ENCODE measurements at regions not wholly inside any gene's neighbourhood (a gene's known extent, or its start where the extent isn't known, plus 50 kb on each side); places are given as distances from the start of the nearest gene placed in this dataset.
"Not testable (repeated sequence)": the region's sequence is repeated elsewhere in the genome, so short reads cannot be mapped to it uniquely, and the experiment has no call there.

DNA sequence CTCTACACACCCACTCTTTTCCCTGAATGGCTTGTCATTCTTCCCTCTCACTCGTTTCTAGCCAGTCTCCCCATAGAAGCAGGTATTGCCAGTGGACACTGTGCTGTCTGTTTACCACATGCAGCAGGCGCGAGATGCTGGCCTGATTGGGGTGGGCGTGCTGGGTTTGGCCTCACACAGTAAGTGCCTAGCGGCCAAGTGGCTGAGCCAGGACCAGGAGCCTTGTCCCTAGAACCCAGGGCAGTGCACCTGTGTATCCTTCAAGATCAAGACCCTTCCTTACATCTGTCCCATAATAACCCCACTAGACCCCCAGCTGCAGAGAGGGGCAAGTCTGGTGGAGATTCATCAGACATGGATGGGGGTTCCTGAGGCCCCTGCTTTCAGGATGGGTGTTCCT is 112.8 kb upstream of the IRX4 start:
- Histone ChIP-seq H3K9me3 (peaks cover 0 to 1% (median 0%) of the 10 kb centered on the region in 3 donors), H3K27me3 (no peaks in the 10 kb centered on the region), H3K4me1 (no peaks in the 10 kb centered on the region), H3K36me3 (no peaks in the 10 kb centered on the region), H3K4me3 (no peak overlapping the region), H3K27ac (no peak overlapping the region)
- TF ChIP-seq, protein P1, sequence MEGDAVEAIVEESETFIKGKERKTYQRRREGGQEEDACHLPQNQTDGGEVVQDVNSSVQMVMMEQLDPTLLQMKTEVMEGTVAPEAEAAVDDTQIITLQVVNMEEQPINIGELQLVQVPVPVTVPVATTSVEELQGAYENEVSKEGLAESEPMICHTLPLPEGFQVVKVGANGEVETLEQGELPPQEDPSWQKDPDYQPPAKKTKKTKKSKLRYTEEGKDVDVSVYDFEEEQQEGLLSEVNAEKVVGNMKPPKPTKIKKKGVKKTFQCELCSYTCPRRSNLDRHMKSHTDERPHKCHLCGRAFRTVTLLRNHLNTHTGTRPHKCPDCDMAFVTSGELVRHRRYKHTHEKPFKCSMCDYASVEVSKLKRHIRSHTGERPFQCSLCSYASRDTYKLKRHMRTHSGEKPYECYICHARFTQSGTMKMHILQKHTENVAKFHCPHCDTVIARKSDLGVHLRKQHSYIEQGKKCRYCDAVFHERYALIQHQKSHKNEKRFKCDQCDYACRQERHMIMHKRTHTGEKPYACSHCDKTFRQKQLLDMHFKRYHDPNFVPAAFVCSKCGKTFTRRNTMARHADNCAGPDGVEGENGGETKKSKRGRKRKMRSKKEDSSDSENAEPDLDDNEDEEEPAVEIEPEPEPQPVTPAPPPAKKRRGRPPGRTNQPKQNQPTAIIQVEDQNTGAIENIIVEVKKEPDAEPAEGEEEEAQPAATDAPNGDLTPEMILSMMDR (IDR thresholded peaks at IDR 0.05) = no peak
- DNase-seq = no peak
- intact Hi-C loops (cut with DNase I; ENCODE audit: low total_unique reads) = no loop called here

DNA sequence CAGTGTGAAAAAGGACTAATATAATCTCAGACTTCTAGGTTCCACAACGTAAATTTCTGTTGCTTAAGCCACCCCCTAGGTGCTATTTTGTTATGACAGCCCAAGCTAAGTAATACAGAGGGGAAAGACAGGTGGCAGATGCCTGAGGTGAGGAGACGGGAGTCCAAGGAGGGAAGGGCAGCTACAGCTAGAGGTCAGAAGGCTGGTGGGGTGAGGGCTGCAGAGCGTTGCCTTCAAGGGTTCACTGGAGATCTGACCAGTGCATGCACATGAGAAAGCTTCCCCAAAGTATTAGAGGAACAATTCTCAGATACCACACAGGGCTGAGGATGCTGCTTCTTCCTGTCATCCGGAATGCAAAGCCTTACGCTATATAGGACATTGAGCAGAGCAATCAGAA is 104.7 kb upstream of the IRX4 start:
- intact Hi-C loops (cut with DNase I; ENCODE audit: low total_unique reads) = no loop called here
- TF ChIP-seq, protein P1 (IDR thresholded peaks at IDR 0.05) = no peak
- no peak for DNase-seq
- Histone ChIP-seq H3K4me1 (no peaks in the 10 kb centered on the region), H3K27ac (no peak overlapping the region), H3K4me3 (no peak overlapping the region), H3K27me3 (no peaks in the 10 kb centered on the region), H3K9me3 (peaks cover 0 to 7% (median 0%) of the 10 kb centered on the region in 3 donors), H3K36me3 (no peaks in the 10 kb centered on the region)

- intact Hi-C loops (cut with DNase I; ENCODE audit: low total_unique reads) = no loop called here
- Histone ChIP-seq H3K27ac (no peak overlapping the region), H3K4me1 (no peaks in the 10 kb centered on the region), H3K36me3 (no peaks in the 10 kb centered on the region), H3K9me3 (peaks cover 0 to 7% (median 0%) of the 10 kb centered on the region in 3 donors), H3K27me3 (no peaks in the 10 kb centered on the region), H3K4me3 (no peak overlapping the region)
- TF ChIP-seq, protein P1 (IDR thresholded peaks at IDR 0.05) = no peak
- DNase-seq = no peak
Observed at GRCh38 chr5:1985781-1986180, 103.1 kb upstream of the IRX4 start.

DNA sequence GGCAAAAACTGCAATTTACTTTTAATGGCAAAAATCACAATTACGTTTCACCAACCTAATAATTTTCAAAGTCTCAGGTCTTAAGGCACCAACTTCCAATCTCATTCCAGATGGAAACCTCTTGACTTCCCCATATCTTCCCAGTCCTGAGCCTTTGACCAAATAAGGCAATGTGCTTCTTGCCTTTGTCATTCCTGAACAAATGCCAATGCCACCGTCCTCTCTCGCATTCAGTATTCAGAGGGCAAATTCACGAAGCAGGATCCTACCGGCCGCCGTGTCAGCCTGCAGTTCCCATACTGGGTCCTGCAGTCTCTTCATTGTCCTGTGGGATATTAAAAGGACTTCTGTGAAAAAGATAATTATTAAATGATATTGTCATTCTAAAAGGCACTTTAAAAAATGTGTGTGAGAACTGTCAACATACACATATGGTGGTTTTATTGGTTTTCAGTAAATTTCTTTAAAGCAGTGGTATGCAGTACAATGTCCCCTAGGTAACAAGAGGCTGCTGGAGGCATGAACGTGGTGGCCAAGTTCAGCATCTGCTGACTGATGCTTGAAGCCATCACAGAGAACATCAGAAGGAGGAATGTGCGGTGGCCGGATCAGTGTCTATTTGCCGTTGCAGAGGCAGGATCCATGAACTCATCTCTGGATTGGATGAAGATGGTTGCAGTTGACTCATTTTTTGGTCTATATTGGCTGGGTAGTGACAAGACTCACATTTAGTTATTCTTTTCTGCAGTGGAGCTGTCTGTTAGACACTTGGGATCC is 101.4 kb upstream of the IRX4 start:
- H3K27ac ChIP-seq = no peak overlapping the region
- no peaks in the 10 kb centered on the region for H3K27me3 ChIP-seq
- no peak overlapping the region for H3K4me3 ChIP-seq
- H3K4me1 ChIP-seq = no peaks in the 10 kb centered on the region
- intact Hi-C loops (cut with DNase I; ENCODE audit: low total_unique reads) = no loop called here
- no peaks in the 10 kb centered on the region for H3K36me3 ChIP-seq
- DNase-seq = no peak
- no peaks in the 10 kb centered on the region for H3K9me3 ChIP-seq
- TF ChIP-seq, protein P1 (IDR thresholded peaks at IDR 0.05) = no peak

GRCh38 chr5:1983401-1983800 is 100.7 kb upstream of the IRX4 start:
- DNase-seq = no peak
- TF ChIP-seq, protein P1 (IDR thresholded peaks at IDR 0.05) = no peak
- intact Hi-C loops (cut with DNase I; ENCODE audit: low total_unique reads) = no loop called here

DNA sequence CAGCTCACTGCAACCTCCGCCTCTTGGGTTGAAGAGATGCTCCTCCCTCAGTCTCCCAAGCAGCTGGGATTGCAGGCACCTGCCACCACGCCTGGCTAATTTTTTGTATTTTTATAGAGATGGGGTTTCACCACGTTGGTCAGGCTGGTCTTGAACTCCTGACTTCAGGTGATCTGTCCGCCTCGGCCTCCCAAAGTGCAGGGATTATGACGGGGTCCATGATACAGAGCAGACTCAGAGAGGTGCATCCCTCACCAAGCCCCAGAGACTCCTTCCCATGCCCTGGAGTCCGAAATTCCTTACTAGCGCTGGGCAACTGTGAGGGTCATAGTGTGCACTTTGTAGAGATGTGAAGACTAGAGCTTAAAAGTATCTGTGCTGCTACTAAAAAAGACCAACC is 99.8 kb upstream of the IRX4 start:
- DNase-seq; H3K27ac ChIP-seq; H3K4me1 ChIP-seq; H3K4me3 ChIP-seq; H3K36me3 ChIP-seq; H3K27me3 ChIP-seq; H3K9me3 ChIP-seq; intact Hi-C loops (cut with DNase I; ENCODE audit: low total_unique reads): not testable (repeated sequence)

More at GRCh38 chr5:1983401-1983800, 100.7 kb upstream of the IRX4 start:
- H3K27me3 ChIP-seq = no peaks in the 10 kb centered on the region
- H3K4me1 ChIP-seq = no peaks in the 10 kb centered on the region
- no peak overlapping the region for H3K4me3 ChIP-seq
- H3K27ac ChIP-seq = no peak overlapping the region
- H3K9me3 ChIP-seq = no peaks in the 10 kb centered on the region
- H3K36me3 ChIP-seq = no peaks in the 10 kb centered on the region

Measured in tibial artery (tissue), 4 donors.